Activated T-helper 9 cell treated with anti-CD3 and anti-CD28 coated beads, Interleukin-2, amount 50 U/mL, for 16 hours (primary cell): ENCODE measurements at regions not wholly inside any gene's neighbourhood (a gene's known extent, or its start where the extent isn't known, plus 50 kb on each side); places are given as distances from the start of the nearest gene placed in this dataset.

ENCODE experiments used
- DNase-seq: peaks from one replicate; pipeline ENCODE4 v3.0.0-alpha.2; 2020; ENCODE audit warnings: low read depth

GRCh38 chr1:30479575-30479974 lies 243.8 kb downstream of the MATN1 start:
- DNase-seq = no peak

DNA sequence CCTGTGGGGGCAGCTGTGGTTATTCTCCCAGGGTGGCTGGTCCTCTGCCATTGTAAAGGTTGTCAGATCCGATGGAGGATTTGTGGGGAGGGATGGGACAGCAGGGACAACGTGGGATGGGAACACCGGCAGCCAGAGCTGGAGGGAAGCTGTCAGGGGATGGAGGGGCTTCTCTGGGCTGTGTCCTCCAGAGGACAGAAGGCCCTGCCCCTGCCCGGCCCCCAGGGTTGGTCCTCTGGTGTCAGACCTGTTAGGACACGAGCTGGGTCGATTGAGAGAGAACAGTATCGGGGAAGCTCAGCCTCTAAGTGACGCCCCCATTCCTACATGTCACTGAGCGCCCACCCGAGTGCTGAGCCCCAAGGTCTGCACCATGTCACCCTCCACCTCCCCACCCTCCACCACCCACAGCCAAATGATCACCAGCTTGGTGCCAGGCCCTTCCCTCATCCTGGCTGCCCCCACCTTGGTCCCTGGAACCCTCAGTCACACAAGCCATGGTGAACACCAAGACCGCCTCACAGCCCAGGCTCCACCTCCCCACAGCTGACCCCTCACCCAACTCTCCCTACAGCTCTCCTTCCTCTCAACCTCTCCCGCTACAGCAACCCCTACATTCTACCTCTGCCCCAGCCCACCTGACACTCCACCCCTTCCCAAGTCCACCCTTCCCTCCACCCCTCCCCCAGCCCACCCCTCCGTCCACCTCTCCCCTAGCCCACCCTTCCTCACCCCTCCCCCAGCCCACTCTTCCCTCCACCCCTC lies 244.4 kb downstream of the MATN1 start:
- no peak for DNase-seq

DNA sequence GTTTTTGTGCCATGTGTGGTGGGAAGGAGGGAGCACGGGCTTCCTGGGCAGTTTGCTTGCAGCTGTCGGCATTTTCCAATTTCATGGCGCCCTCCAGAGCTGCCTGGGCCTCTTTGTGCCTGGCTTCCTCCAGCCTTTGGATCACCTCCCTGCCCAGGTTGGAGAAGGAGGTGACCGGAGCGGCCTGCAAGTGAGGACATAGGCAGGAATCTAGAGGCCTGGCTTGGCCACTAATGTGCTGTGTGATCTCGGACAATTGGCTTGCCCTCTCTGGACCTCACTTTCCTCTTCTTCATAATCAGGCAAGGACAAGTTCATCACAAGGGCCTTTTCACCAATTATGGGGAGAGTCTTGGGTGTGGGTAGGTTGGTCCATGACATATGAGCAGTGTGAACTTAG lies 245.1 kb downstream of the MATN1 start:
- no peak for DNase-seq

GRCh38 chr1:30477588-30477987 lies 245.8 kb downstream of the MATN1 start:
- no peak for DNase-seq

- no peak for DNase-seq
These were observed 246.4 kb downstream of the MATN1 start for GRCh38 chr1:30476911-30477459.

DNA sequence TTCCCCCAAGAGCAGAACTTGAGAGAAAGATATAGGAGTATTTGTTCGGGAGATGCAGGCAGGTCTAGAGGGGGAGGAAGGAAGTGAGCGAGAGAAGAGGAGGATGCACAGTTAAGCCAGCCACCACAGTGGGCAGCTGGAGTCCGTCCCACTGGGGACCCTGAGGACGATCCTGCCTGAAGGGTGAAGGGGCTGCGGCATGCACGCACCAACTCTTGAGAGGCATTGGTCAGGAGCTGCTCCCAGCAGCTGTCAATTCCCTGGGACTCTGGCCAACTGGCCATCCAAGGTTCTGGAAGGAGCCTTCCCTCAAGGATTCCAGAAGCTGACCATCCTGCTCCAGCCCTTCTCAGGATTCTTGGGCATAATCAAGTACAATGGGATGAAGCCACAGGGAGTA lies 246.9 kb downstream of the MATN1 start:
- no peak for DNase-seq

GRCh38 chr1:30475966-30476365 lies 247.4 kb downstream of the MATN1 start:
- no peak for DNase-seq

- no peak for DNase-seq
These were observed 248.2 kb downstream of the MATN1 start for GRCh38 chr1:30475201-30475600.

GRCh38 chr1:30474818-30475200 lies 248.6 kb downstream of the MATN1 start:
- DNase-seq = no peak

DNA sequence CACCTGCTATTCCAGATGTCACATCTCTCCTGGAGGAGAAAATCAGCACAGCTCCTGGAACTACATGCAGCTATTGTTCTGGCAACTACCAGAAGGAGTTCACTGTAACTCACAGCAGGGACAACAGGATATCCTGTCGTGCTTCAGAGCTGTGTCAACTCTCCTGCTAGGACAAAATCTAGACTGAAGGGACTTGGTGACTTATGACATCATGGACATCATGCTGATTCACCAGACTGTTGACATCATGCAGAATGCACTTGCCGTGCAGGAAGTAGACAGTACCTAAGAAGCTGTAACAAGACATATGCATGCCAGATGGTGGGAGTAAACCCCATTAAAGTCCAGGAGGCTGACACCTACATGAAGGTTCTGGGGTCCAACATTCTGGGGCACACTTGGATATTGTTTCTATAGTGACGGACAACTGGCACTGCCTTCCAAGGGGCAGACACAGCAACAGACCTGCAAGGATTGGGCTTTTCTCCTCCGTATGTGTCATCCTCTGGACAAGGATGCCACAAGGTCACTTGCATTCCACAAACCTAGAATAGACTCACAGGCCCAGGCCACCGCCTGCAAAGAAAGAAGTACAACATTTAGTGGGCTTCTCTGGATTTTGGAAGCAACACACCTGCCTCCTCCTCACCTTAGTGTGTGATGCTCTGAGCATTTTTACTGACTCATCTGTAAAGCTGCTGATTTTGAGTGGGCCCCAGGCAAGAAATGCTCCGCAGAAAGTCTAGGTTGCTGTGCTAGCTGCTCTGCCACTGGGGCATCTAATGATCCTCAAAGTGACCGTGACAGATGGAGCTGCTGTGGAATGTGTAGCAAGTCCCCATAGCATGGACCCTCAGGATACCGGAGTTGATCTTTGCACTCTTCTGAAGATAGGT lies 249.2 kb downstream of the MATN1 start:
- DNase-seq = no peak

DNA sequence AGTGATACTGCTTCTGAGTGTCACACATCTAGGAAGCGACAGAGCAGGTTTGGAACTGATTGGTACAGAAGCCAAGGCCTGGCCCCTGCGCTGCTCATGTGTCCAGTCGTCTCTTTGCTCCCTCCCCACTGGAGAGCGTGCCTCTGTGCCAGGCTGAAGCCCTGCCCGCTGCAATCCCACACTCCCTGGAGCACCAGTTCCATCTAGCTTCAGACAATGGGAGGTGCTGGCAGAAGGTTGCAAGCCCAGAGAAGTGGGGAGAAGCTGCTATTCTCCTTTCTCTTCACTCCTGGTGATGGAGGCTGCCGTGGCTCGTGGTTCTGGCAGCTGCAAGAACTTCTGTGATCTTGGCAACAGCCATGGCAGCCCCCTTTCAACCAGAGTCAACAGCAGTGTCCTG lies 250.9 kb downstream of the MATN1 start:
- DNase-seq = no peak

DNA sequence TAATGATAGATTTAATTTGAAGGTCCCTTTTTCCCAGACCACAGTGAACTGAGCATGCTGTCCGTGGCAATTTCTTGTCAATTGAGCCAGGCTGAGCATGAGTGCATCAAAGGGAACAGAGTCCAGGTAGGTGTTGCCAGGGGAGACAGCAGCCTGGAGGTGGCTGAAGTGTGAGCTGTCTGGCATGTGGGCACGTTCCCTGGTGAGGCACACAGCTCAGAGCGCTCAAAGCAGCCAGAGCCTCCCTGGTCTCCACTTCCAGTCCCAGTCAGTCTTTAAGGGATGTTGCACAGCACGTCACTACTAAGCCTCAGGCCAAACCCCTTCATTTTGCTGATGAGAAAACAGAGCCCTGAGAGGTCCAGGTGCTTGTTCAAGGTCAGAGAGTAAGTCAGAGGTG lies 251.4 kb downstream of the MATN1 start:
- DNase-seq = no peak

DNA sequence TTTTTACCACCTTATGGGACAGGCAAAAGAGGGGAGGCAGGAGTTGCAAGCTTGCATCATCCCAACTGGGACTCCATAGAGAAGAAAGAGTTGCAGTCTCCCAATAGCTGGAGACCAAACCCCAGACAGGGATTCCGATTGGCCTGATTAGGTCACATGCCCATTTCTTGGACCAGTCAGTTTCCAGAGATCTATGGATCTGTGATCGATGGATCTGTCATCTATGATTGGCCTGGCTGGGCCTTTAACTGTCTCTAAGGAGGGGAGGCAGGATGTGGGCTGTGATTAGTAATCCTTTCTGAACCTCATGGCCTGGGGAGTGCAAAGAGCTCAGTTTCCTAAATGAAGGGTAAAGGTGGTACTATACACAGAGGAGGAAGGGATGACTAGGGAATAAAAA lies 252.1 kb downstream of the MATN1 start:
- no peak for DNase-seq

DNA sequence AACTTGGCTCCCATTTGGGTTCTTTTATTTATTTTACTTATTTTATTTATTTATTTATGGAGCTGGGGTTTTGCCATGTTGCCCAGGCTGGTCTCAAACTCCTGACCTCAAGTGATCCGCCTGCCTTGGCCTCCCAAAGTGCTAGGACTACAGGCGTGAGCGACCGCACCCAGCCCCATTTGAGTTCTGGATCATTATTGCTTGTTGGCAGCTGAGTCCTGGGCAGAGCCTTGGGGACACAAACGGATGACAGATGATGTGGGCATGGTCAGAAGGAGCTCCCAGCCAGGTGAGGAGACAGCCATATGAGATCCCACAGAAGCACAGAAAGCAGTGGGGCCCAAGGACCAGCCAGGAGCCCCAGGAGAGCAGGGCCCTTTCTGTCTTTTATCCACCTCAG lies 254.0 kb downstream of the MATN1 start:
- no peak for DNase-seq

- no peak for DNase-seq
These were observed 256.3 kb downstream of the MATN1 start for GRCh38 chr1:30467101-30467500.

GRCh38 chr1:30466610-30467009 lies 256.8 kb downstream of the MATN1 start:
- no peak for DNase-seq

GRCh38 chr1:30466026-30466425 lies 257.4 kb downstream of the MATN1 start:
- no peak for DNase-seq

DNA sequence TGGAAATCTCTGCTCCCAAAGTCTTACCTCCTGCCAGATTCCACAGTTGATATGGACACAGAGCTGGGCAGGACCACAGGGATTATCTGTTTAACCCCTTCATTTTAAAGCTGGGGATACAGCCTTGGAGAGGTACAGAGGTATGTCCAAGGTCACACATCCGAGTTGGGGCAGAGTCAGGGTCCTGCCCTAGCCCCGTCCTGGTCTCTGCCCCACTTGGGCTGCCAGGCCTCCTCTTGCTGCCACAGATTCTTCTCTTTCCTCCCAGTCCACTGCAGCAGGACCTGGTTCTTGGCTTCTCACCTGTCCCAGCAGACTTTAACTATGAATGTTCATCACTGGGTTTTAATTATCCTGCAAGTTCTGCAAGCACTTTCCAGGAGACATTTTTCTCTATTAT lies 258.3 kb downstream of the MATN1 start:
- DNase-seq = no peak

DNA sequence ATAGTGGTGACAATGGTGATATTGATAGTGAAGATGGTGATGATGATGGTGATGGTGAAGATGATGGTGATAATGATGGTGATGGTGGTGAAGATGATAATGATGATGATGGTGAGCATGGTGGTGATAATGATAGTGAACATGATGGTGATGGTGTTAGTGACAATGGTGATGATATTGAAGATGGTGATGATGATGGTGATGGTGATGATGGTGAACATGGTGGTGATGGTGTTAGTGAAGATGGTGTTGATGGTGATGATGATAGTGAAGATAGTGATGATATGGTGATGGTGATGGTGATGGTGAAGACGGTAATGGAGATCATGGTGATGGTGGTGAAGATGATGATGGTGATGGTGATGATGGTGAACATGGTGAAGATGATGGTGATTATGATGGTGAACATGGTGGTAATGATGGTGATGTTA lies 259.2 kb downstream of the MATN1 start:
- DNase-seq = no peak

DNA sequence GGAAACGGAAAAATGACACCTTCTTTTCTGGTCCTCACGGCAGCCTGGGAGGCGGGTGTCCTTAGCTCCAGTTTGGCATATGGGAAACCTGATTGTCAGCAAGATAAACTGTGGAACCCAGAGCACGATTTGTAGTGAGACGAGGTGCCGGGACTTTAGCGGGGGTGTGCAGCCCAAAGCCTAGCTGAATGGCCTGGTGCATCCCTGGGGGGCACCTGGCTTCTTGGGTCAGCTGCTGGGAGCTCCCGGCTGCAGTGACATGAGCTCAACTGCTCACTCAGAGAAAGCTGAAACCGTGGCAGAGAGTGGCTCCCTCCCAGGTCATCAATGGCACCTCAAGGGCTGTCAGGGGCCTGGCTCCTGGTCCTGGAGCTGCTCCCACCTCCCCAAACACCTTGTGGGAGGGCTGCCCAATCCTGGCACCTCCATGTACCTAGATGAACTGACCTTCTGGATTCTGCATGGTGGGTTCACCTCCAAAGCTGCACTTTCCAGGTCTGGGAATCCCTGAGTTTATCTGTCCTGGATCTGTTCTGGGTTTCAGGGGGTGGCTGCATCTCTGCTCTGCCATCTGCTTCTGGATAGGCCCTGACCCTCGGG lies 260.5 kb downstream of the MATN1 start:
- no peak for DNase-seq

DNA sequence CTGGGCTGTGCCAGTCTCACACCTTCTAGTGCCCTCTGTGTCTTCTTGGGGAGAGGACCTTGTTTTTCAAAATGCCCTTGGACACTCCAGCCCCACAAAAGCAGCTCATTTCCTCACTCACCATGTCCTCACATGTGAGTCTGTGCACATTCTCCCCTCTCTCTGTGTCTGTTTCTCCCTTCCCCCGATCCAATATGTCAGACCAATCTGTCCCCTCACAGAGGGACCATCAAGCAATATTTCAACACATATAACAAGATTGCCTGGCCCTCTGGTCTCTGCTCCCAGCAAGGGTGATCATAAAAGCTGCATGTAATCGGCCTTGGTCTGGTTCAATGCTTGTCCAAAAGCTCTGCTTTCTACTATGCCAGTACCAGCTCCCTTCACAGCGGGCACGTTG lies 261.2 kb downstream of the MATN1 start:
- no peak for DNase-seq

DNA sequence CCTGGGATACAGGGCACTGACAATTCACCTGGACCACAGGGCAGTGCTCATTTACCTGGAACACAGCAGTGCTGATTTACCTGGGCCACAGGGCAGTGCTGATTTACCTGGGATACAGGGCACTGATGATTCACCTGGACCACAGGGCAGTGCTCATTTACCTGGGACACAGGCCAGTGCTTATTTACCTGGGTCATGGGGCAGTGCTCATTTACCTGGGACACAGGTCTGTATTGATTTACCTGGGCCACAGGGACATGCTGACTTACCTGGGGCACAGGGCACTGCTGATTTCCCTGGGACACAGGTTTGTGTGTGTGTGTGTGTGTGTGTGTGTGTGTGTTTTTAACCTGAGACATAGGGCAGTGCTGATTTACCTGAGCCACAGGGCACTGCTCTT lies 261.7 kb downstream of the MATN1 start:
- DNase-seq = no peak

DNA sequence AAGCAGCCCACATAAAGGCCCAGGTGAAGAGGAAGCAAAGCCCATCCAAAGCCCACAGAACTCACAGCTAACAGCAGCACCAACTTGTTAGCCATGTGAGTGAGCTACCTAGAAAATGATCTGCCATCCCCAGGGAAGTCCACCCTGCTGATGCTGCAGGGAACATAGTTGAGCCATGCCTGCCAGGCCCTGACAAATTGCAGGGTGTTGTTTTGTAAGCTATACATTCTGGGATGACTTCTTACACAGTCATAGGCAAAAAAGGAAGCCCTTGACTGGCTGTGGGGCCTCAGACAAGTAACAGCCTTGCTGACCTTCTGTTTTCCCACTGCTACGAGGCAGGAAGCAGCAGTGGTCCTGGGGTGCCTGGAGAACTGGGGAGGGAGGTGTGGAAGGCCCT lies 262.7 kb downstream of the MATN1 start:
- no peak for DNase-seq
